Activated T-cell treated with anti-CD3 and anti-CD28 coated beads for 48 hours (primary cell): ENCODE measurements at regions not wholly inside any gene's neighbourhood (a gene's known extent, or its start where the extent isn't known, plus 50 kb on each side); places are given as distances from the start of the nearest gene placed in this dataset.

Source experiments
- DNase-seq: peaks from one replicate; pipeline ENCODE4 v3.0.0-alpha.2; 2020; ENCODE audit warnings: low read depth

DNA sequence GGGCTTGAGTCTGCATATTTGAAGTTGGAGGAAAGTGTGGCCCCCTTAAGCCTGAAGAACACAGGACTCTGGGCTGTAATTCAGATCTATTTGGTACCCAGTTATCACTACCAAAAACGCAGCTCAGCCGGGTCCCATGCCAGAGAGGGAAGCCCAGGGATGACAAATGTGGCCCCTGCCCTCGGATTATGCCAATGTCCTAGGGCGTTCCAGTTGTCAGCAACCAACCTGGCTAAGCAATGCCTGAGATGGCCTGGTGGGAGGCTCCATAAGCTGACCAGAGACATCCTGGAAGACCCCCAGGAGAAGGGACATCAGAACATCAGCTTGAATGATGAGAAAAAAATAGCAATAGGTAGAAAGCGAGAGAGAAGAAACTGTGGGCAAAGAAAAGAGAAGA lies 79.6 kb upstream of the UQCRFS1 start:
- DNase-seq: no peak

DNA sequence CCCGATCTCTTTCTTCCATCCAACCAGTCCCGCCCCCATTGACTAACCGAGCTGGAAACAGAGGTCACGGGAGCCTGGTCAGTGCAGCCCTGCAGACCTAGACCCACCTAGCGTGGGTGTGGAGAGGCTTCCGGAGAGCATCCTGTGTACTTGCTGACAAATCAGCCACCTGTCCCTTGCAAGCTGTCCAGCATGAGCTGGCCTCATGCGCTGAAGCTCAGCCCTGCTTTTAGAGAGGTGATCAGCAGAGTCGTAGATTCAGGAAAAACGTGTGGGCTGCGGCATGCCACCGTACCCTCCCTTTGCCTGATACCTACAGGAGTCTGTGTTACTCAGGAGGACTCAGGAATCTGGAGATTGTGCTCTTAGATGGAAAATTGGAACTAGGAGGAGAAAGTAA lies 80.3 kb upstream of the UQCRFS1 start:
- no peak for DNase-seq

DNA sequence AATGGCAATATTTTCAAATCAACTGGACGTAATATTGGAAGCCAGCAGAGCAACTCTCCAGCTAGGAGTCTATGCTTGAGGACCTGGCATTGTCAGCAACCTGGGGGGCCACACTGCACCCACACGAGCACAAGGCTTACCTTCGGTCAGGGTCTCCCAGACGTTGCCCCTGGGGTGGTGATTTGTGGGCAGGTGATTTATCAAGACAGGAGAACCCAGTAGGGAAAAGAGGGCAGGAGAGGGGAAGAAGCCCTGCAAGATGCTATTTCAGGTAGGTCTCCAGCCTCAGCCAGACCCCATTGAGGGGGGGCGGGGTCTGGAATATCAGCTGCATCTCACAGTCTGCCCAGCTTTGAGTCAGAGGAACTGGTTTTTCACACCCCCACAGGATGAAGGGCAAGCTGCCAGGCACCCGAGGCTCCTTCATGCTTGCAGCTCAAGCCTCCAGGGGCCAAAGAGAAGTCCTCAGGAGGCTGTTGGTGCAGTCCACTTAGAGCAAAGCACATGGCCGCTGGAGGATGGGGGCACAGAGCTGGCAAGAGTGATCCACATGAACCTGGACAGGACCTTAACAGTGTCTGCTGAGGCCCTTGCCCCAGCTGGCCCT lies 80.9 kb upstream of the UQCRFS1 start:
- DNase-seq: no peak

DNA sequence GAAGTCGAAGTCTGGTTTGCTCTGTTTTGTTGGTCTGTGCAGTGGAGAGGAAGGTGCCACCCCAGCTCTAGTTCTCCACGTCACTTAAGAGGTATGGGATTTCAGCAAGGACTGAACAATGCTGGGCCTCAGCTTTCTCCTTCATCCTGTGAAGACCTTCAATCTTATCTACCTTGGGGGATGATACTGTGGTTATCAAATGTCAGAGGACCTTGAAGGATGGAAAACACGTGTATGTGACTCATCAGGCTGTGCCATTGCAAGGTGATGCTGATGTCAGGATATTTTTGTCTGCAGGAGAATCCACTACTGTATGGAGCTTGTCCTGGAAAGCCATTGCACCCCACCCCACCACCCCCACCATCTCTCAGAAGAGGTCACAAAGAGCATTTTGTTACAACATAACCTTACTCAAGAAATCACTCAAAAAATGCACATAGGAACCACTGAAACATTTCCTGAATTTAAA lies 81.4 kb upstream of the UQCRFS1 start:
- no peak for DNase-seq

DNA sequence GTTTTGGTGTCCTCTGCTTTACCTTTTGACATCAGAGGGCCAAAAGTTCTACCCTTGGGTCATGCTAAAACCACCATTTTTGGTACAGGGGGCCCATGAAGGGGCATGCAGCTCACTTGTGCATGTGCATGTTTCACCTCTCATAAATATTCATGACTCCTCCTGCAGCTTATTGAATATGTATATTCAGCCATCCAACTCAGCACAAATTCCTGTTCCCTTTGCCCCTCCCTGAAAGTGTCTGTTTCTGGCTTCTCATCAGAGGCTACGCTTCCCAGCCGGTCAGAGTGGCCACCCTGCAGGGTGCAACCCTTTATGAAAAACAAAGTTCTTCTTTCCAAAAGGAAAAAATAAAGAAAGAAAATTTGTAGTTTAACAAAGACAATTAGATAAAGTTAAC lies 82.3 kb upstream of the UQCRFS1 start:
- DNase-seq: no peak

DNA sequence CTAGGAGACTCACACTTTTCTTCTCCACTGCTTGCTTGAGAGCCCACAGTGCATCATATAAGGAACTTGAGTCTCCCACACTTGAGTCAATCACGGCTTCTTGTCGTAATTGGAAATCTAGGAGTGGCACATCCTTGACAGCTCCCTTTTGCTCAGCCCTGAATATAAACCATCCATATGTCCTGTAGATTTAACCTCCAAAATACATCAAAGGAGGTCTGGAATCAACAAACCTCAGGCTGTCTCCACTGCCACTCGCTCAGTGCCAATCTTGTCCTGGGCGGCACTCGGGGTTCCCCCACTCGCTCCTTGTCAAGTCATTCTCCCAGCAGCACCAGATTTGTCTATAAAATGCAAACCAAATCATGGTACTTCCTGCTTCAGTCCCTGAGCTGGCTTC lies 84.4 kb upstream of the UQCRFS1 start:
- DNase-seq: no peak

DNA sequence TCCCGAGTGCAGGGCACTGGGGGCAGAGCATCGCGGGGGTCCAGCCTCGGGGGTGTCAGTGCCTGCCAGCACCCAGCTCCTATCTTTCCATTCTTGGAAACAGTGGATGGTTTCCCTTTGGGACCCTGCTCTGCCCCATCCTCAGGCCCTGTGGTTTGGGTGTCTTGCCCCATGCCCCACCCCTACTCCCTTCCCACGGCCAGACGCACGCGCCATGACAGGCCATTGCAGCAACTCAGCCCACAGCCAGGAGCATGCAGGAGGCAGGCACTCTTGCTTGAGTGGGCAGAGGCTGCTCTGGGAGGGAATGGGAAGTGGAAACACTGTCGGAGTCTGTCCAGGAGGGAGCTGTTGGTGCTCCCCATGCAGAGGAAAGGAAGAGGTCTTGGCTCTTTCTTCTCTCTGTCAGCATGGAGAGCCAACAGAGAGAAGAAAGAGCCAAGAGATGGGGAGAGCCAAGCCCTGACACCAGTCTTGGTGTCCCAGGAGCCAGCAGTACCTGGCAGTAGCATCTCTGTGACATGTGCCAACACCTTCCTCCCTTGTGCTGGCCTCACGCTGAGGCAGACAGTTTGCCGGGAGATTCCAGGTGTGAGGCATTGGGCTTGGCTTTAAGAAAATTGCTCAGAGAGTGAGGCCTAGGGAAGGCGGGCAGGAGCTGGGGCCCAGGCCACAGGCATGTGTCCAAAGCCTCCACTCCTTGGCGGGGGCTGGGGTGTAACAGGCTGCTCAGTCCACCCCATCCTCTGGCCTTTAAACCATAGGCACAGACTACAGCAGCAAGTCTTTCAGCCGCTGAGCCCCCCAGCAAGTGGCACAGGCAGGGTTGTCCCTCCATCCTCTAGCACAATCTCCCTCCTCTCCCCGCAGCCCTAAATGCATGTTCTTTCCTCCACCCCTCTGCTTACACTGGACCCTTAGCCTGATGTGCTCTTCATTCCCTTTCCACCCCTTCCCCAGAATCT lies 86.7 kb upstream of the UQCRFS1 start:
- no peak for DNase-seq

DNA sequence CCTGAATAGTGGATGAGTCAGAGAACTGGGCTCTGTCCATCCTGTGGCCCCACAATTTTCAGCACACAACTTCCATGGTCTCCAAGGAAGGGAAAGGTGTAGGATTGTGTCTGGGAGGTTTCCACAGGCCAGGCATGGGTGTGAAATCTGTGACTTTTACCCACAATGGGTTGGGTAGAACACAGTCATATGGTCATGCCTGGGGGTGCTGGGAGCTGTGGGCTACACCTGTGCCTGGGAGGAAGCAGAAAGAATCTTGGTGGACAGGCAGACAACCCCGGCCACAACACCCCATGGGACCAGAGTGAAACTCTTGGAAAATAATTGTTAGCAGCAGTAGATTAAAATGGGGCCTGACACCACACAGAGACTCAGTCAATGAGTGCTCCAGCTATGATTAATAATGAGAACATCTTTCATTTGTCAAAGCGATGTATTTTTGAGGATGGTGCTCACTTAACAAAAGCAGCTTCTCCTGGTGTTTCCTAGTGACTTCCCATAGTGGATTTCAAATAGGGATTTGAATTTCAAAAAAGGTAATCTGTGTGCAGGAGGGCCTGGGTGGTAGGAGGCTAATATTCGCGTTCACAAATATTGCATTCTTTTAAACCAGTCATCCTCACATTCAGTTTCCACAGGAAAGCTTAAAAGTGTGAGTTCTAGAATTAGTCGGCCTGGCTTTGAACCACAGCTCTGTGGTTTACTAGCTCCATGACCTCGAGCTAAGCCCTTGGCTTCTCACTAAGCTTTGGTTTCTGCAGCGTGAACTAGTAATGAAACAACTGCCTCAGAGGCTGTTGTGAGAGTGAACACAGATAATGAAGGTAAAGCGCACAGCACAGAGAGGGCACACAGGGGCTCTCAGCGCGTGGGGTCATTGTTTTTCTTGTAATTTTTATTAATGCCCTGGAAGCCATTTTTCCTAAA lies 89.3 kb upstream of the UQCRFS1 start:
- DNase-seq: no peak

DNA sequence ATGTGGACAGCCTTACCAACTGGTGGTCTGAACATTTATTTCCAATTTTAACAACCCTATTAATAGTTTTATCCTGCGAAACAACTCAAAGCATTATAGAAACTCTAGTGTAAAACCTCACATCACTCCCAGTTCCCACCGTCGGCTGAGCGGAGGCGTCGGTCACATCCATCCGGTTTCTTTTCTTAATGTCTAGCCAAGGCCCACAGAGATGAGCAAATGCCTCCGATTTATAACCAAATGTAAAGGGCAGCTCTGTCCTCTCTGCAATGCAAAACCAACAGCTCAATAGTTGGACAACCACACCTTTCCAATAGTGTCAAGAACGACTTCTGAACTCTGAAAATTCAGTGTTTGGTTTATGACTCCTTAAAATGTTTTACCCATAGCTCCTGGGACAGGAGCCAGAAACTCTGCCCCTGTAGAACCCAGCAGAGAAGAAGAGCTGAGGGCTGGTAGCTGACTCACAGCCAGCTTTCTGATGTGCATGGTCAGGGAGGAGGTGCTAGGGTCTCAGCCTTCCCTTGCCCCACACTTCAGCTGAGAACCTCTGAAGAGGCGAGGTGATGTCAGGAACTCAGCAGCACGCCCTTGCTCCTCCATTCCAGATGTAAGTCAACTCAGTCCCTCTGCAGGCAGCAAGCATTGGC lies 90.2 kb upstream of the UQCRFS1 start:
- DNase-seq: no peak

DNA sequence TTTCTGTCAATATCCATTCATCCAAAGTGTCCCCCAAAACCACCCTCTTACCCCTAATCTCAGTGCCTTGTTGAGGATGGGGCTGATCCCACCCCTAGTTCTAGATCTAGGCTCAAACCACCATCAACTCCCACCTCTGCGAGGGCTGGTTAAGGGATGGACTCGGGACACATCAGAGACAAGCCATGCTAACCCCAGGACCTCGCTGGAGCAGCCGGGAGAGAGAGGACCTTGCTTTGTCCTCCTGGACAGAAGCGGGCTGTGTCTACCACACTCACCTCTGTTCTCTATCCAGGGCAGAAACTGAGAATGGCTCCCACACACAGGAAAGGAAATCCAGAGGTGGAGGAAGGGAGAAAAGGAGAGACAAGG lies 90.8 kb upstream of the UQCRFS1 start:
- no peak for DNase-seq

DNA sequence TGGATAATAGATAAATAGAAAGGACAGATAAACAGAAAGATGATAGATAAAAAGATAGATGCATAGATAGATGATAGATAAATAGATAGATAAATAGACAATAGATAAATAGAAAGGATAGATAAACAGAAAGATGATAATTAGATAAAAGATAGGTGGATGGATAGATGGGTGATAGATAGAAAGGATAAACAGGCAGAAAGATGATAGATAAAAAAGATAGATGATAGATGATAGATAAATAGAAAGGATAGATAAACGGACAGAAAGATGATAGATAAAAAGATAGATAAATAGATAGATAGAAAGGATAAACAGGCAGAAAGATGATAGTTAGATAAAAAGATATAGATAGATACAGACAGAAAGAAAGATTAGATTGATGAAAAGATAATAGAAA lies 92.3 kb upstream of the UQCRFS1 start:
- DNase-seq: no peak

DNA sequence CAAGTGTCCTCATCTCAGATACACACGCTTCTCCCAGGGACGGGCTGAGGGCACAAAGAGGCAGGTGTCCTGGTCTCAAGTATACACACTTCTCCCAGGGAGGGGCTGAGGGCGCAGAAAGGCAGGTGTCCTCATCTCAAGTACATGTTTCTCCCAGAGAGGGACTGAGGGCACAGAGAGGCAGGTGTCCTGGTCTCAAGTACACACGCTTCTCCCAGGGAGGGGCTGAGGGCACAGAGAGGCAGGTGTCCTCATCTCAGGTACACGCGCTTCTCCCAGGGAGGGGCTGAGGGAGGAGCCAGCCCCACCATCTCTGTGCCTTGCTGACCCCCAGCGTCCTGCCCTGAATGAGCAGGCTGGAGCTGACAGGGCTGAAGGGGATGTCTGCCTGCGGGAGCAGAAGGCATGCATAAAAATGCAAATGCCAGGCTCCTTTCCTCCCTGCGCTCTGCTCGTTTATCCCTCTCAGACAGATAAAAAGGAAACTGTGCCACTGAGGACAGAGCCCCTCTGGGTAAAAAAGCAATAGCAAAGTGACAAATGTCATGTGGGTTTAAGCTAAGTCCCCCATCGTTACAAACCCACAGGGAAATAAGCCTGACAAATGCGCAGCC lies 96.1 kb upstream of the UQCRFS1 start:
- DNase-seq: no peak

DNA sequence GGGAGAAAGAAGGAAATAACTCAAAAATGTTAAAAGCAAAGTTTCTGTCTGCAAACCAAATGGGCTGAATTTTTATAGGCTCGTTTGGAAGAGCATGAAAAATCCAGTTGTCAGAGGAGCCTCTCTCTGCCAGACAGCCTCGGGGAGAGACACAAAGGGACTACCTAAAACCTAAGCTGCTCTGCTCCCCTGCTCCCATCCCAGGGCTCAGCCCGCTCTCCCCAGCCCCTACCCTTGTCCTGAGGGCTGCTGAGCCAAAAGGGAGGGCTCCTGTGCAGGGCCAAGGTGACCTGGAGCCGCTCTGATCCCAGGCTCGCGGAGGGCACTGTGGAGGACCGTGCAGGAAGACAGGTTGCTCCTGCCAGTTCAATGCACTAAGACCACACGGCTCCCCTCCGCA lies 96.7 kb upstream of the UQCRFS1 start:
- no peak for DNase-seq

DNA sequence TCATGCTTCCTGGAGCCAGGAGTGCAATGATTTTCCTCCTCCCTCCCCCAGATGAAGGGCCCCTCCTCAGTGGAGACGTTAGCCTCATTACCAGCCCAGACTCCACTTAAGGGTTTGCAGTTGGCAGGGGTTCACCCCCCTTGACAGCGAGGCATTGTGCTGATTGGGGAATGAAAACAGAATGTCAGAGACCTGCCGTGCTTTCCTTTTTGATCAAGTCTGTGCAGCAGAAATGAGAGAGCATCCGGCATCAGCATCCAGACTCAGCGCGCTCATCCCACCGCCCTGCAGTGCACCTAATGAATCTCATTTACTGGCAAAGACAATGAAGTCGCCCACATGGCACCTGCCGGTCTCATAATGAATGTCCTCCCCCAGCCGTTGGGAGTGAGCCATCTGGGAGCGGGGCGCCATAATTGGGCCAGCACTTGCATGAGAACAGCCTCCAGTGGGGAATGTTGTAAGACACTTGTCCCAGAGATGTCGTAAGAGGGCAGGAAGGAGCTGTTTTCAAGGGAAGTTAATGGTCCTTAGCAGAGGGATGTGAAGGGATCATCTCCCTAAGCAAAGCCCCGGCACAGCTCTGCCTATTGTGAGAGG lies 98.3 kb upstream of the UQCRFS1 start:
- no peak for DNase-seq

DNA sequence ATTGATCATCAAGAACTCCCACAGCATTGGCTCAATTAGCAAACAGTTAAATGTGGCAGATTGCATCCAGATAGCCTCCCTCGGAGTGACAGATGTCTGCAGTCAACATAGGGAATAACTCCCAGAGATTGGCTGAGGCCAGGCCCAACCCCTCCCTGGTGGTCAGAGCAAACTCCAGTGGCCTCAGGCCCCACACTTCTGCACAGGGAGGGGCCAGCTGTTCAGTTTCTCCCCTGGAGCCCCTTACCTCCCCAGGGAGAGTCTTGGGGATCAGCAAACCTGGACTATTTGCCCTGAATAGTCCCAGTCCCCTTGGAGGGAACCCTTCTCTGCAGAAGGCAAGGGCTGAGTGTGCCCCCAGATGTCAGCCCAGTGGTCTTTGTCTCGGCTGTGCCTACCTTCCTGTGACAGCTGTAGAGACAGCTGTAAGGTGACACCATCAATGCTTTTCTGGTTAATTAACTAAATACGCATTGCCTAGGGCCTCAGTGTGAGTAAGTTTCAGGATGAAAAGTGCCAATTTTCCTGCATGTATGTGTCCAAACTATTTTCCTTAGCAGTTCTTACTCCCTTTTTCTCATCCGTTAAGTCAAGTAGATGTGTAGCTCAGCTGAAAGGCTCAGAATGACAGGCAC lies 102.7 kb upstream of the UQCRFS1 start:
- DNase-seq: no peak

DNA sequence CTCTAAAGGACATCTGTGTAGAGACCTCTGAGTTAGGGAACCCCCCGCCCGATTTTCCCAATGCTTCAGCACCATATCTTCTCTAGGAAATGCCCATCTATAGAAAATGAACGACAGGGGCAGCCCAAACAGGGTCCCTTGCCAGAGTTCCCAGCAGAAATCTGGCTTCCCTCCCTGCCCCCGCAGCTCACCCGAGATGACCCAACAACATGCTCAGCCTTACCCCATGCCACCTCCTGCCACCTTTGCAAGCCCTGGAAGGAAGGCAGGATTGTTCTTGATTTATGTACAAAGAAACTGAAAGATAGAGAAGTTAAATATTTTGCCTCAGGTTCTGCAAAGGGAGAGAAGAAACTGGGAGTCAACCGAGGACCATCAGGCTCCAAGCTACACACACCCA lies 105.6 kb upstream of the UQCRFS1 start:
- no peak for DNase-seq

DNA sequence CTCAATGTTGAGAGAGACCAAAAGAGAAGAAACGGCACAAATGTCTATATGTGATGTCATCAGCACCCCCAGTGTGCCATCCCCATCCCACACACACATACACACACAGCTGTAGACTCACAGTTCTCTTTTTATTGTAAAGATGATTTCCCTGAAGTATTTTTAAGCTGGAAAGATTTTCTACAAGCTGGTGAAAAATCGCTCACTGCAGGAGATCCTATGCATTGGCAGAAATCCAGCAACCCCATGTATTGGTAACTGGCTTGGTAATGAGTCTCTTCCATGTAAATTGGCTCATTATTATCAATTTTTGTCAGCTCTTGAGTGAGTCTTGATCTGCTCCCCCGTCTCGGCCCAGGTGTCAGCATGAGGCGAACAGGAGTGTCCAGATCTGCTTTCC lies 107.1 kb upstream of the UQCRFS1 start:
- no peak for DNase-seq

DNA sequence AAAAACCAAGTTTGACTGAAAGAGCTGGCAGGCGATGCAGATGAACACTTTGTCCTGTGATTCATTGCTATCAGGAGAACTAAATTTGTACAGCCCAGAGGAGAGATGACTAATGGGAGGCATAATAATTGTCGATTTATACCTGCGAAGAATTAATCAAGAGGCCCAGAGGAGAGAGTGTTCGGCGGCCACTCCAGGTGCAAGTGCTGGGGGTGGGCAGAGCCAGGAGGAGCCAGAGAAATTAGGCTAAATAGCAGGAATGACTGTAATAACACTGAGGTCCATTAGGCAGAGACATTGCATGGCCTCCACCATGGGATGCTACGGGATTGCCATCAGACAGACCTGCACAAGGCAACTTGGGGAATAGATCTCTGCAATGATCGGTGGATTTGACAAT lies 107.7 kb upstream of the UQCRFS1 start:
- DNase-seq: no peak

DNA sequence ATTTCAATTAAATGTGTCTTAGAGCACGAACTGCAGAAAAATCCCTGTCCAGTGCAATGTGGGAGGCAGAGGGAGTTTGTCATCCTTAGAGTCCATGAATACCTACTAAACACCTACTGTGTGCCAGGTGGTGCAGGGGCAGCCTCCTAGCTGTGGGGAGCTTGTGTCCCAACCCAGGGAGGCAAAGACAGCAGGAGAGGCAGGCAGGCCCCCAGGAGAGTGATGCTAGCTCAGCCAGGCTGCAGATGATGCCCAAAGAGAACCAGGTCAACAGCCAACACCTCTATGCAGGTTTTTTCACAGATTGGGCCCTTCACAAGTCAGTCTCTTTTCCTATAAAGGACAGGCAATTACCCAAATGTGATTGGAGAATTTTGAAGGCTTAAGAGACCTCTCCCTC lies 108.2 kb upstream of the UQCRFS1 start:
- no peak for DNase-seq

DNA sequence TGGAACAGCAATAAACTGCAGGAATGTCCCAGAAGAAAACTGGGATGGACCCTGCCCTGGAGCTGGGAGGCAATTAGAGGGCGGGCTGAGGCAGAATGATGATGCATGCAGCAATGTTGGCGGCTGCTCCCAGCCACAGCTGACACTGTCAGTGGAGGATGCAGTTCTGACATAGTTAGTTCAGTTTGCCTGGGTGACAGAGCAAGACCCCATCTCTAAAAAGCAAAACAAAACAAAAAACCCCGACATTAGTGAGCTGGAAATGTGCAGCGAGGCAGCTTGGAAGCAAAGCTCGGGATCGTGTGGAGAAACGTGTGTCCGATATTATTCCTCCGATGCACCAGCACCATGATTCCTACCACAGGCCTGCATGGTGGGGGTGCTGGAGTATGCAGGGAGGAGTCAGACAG lies 110.1 kb upstream of the UQCRFS1 start:
- DNase-seq: no peak
